ENCODE measurements at regions not wholly inside any gene's neighbourhood (a gene's known extent, or its start where the extent isn't known, plus 50 kb on each side); places are given as distances from the start of the nearest gene placed in this dataset.

DNA sequence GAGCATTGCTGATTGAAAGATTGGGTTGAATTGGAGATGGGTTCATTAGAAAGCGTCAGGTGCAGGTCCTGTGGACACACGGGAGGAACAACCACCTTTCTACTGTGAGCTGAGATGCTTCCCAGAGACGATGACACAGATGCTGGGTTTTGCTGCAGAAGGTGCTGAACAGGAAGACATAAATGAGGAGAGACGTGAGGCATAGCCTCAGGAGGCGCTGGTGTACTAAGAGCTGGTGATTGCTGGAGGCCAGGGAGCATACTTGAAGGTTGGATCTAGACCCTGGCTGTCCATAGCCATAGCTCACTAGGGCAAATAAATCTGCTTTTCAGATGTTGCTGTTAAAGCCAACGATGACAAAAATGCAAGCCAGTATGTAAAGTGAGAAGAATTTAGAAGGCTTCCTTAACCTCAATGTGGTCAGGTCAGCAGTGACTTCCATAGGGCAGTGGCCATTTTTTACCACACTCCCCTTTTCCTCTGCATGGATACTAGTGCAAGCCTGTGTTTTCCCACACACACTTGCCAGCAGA is 153.7 kb downstream of the SOX11 start:
- H3K27ac ChIP-seq, result no peak overlapping the region
- H3K36me3 ChIP-seq, result no peaks in the 10 kb centered on the region
- H3K27me3 ChIP-seq, result no peaks in the 10 kb centered on the region
- H3K9me3 ChIP-seq, result peaks cover 0 to 4% (median 0%) of the 10 kb centered on the region in 3 donors
- intact Hi-C loops (cut with DNase I), result no loop called here
- 73% methylated on average over 6 of the region's 6 CpGs for WGBS, 2 donors
- DNase-seq, result no peak
- H3K4me1 ChIP-seq, result no peaks in the 10 kb centered on the region
- no peak overlapping the region for H3K4me3 ChIP-seq
- no peak for TF ChIP-seq POLR2A (IDR thresholded peaks at IDR 0.05)
- TF ChIP-seq CTCF (IDR thresholded peaks at IDR 0.05), result no peak

DNA sequence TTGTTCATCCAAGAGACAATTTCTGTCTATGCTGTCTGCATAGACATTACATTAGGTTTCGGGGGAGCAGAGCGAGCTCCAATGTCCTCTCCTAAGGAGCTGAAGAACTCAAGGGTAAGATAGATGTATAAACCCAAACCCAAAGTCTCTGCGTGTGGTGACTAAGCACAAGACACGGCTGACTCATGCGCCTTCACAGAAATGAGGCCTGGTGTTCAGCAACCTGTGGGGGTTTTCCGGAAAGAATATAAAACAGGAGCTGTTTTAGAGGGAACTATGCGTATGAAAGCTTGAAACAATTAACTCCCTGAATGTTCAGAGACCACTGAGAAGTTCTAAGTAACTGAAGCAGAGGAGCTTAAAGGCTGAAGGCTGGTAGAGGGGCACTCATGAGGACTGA is 154.7 kb downstream of the SOX11 start:
- Histone ChIP-seq H3K36me3 (no peaks in the 10 kb centered on the region), H3K4me1 (no peaks in the 10 kb centered on the region), H3K27ac (no peak overlapping the region), H3K27me3 (no peaks in the 10 kb centered on the region), H3K4me3 (no peak overlapping the region), H3K9me3 (peaks cover 0 to under 1% (median 0%) of the 10 kb centered on the region in 3 donors)
- DNase-seq, result no peak
- intact Hi-C loops (cut with DNase I), result no loop called here
- 82 to 94% methylated on average over 4 to 7 of the region's 7 CpGs for WGBS, 2 donors
- TF ChIP-seq CTCF (IDR thresholded peaks at IDR 0.05) (no peak), POLR2A (IDR thresholded peaks at IDR 0.05) (no peak)

DNA sequence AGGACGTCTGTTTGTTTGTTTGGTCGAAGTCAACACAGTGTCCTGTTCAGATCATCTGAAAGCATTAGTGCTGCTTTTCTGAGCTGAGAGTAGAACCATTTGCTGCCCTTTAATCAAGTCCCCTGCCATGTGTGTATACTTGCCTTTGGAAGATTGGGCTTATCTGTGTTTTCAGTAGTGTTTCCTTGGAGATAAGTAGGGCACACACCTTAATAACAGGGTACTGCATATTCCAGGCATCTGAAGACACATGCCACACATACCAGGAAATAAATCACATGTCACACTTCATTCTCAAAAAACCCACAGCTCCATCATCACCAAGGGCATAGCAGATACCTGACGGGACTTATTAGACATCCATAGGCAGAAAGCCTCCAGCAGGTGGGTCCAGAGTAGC is 157.4 kb downstream of the SOX11 start:
- H3K27ac ChIP-seq, result no peak overlapping the region
- intact Hi-C loops (cut with DNase I), result no loop called here
- DNase-seq, result no peak
- H3K4me1 ChIP-seq, result no peaks in the 10 kb centered on the region
- TF ChIP-seq CTCF (IDR thresholded peaks at IDR 0.05) (no peak), POLR2A (IDR thresholded peaks at IDR 0.05) (no peak)
- H3K9me3 ChIP-seq, result peaks cover 0 to 6% (median 0%) of the 10 kb centered on the region in 3 donors
- H3K27me3 ChIP-seq, result no peaks in the 10 kb centered on the region
- no peak overlapping the region for H3K4me3 ChIP-seq
- WGBS, 2 donors, result 41 to 43% methylated on average over 3 of the region's 3 CpGs
- H3K36me3 ChIP-seq, result no peaks in the 10 kb centered on the region

DNA sequence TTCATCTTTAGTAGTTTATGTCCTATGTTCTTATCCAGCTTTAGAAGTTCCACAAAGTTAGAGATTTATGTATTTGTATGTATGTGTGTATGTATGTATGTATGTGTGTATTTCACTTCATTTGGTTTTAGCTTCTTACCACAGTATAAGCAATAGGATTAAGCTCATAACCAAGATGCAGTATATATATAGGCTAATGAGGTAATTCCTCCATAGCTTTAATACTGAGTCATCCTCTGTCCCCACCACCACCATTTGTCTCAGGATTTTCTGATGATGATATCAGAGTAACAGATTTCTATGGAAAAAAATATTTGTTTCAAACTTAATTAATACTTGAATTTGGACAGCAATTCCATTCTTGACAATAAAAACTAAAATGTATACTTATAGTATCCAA is 159.2 kb downstream of the SOX11 start:
- no peak for DNase-seq
- Histone ChIP-seq H3K9me3 (peaks cover 0 to 6% (median 0%) of the 10 kb centered on the region in 3 donors), H3K27ac (no peak overlapping the region), H3K36me3 (no peaks in the 10 kb centered on the region), H3K4me3 (no peak overlapping the region), H3K4me1 (no peaks in the 10 kb centered on the region), H3K27me3 (no peaks in the 10 kb centered on the region)
- TF ChIP-seq CTCF (IDR thresholded peaks at IDR 0.05) (no peak), POLR2A (IDR thresholded peaks at IDR 0.05) (no peak)
- intact Hi-C loops (cut with DNase I), result no loop called here

- no peak overlapping the region for H3K27ac ChIP-seq
- no peaks in the 10 kb centered on the region for H3K4me1 ChIP-seq
- no peak overlapping the region for H3K4me3 ChIP-seq
- 91 to 92% methylated on average over 2 of the region's 2 CpGs for WGBS, 2 donors
- no peaks in the 10 kb centered on the region for H3K36me3 ChIP-seq
- no peak for TF ChIP-seq POLR2A (IDR thresholded peaks at IDR 0.05)
- no peak for TF ChIP-seq CTCF (IDR thresholded peaks at IDR 0.05)
- no peaks in the 10 kb centered on the region for H3K27me3 ChIP-seq
- H3K9me3 ChIP-seq, result peaks cover 0 to 6% (median 0%) of the 10 kb centered on the region in 3 donors
- DNase-seq, result no peak
- intact Hi-C loops (cut with DNase I), result no loop called here
Observed at GRCh38 chr2:5854797-5855196, 162.6 kb downstream of the SOX11 start.

All from esophagus squamous epithelium (tissue), 5 donors.